HL-60 (cell line): ENCODE measurements at regions not wholly inside any gene's neighbourhood (a gene's known extent, or its start where the extent isn't known, plus 50 kb on each side); places are given as distances from the start of the nearest gene placed in this dataset.

Experiments used
- GABPA ChIP-seq: IDR thresholded peaks from 2 replicates; pipeline ENCODE4 v1.6.1; 2012; ENCODE audit warnings: low read depth
- POLR2AphosphoS5 ChIP-seq: IDR thresholded peaks from 2 replicates; pipeline ENCODE4 v1.6.1; 2012; ENCODE audit warnings: low read depth
- SPI1 ChIP-seq: IDR thresholded peaks from 2 replicates; pipeline ENCODE4 v1.6.1; 2012; ENCODE audit warnings: low read depth, mild to moderate bottlenecking, borderline replicate concordance
- TF ChIP-seq, protein P1 (sequence below): IDR thresholded peaks from one replicate; pipeline ENCODE4 v1.5.1; 2011; ENCODE audit warnings: low read length, control low read depth, inconsistent platforms; ENCODE audit not compliant: insufficient read depth
- TF ChIP-seq, protein P2 (sequence below): IDR thresholded peaks from 2 replicates; pipeline ENCODE4 v1.6.1; 2012; ENCODE audit warnings: low read depth; ENCODE audit not compliant: insufficient replicate concordance

DNA sequence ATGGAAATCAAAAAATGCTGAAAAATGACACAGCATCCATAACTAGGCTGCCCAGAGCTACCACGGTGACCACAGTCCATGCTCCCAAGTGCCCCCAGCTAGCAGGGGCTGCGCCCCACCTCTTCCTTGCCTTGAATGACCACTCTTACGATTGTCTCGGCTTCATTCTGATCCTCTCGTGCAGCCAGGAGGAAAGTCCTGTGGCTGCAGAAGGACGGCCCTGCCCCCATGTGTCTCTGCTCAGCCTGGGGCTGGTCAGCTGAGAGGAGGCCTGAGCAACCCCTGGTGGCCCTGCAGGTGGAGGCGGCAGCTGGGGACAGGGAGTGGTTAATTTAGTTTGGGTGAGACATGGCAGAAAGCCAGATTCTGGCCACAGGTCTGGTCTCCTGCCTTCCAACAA, 54.3 kb downstream of the KCNF1 start:
- TF ChIP-seq, protein P1, sequence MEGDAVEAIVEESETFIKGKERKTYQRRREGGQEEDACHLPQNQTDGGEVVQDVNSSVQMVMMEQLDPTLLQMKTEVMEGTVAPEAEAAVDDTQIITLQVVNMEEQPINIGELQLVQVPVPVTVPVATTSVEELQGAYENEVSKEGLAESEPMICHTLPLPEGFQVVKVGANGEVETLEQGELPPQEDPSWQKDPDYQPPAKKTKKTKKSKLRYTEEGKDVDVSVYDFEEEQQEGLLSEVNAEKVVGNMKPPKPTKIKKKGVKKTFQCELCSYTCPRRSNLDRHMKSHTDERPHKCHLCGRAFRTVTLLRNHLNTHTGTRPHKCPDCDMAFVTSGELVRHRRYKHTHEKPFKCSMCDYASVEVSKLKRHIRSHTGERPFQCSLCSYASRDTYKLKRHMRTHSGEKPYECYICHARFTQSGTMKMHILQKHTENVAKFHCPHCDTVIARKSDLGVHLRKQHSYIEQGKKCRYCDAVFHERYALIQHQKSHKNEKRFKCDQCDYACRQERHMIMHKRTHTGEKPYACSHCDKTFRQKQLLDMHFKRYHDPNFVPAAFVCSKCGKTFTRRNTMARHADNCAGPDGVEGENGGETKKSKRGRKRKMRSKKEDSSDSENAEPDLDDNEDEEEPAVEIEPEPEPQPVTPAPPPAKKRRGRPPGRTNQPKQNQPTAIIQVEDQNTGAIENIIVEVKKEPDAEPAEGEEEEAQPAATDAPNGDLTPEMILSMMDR = no peak
- TF ChIP-seq, protein P2, sequence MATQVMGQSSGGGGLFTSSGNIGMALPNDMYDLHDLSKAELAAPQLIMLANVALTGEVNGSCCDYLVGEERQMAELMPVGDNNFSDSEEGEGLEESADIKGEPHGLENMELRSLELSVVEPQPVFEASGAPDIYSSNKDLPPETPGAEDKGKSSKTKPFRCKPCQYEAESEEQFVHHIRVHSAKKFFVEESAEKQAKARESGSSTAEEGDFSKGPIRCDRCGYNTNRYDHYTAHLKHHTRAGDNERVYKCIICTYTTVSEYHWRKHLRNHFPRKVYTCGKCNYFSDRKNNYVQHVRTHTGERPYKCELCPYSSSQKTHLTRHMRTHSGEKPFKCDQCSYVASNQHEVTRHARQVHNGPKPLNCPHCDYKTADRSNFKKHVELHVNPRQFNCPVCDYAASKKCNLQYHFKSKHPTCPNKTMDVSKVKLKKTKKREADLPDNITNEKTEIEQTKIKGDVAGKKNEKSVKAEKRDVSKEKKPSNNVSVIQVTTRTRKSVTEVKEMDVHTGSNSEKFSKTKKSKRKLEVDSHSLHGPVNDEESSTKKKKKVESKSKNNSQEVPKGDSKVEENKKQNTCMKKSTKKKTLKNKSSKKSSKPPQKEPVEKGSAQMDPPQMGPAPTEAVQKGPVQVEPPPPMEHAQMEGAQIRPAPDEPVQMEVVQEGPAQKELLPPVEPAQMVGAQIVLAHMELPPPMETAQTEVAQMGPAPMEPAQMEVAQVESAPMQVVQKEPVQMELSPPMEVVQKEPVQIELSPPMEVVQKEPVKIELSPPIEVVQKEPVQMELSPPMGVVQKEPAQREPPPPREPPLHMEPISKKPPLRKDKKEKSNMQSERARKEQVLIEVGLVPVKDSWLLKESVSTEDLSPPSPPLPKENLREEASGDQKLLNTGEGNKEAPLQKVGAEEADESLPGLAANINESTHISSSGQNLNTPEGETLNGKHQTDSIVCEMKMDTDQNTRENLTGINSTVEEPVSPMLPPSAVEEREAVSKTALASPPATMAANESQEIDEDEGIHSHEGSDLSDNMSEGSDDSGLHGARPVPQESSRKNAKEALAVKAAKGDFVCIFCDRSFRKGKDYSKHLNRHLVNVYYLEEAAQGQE = no peak
- TF ChIP-seq POLR2AphosphoS5 (no peak), GABPA (no peak), SPI1 (no peak)
